Thoracic aorta (tissue), 2 donors: ENCODE measurements at regions not wholly inside any gene's neighbourhood (a gene's known extent, or its start where the extent isn't known, plus 50 kb on each side); places are given as distances from the start of the nearest gene placed in this dataset.
"Not testable (repeated sequence)": the region's sequence is repeated elsewhere in the genome, so short reads cannot be mapped to it uniquely, and the experiment has no call there.

Experiments used
- ATAC-seq: fragments of 150-250 bp; one replicate; pipeline ENCODE4 v1.8.0; 2017; ENCODE audit warnings: low read depth; ENCODE audit not compliant: insufficient number of reproducible peaks, low FRiP score
- DNase-seq: peaks from one replicate; pipeline ENCODE4 v3.0.0-alpha.2; 2020; ENCODE audit warnings: low spot score
- H3K27ac ChIP-seq, 2 donors: fragments of 200-600 bp; sonication (generic); 1 replicate in 1 of 2; 2 replicates in 1 of 2; pipeline ENCODE4 v1.5.1; 2016; ENCODE audit warnings: mild to moderate bottlenecking in 2 of 2, moderate library complexity in 2 of 2
- H3K27me3 ChIP-seq: fragments of 200-600 bp; sonication (generic); replicated peaks from 2 replicates; pipeline ENCODE4 v1.6.0; 2016; ENCODE audit warnings: mild to moderate bottlenecking; ENCODE audit not compliant: insufficient read depth
- H3K36me3 ChIP-seq: fragments of 200-600 bp; sonication (generic); one replicate; pipeline ENCODE4 v1.5.1; 2016
- H3K4me1 ChIP-seq, 2 donors: fragments of 200-600 bp; sonication (generic); 1 replicate in 1 of 2; 2 replicates in 1 of 2; pipeline versions ENCODE4 v1.5.1 to v1.6.0; 2016; ENCODE audit warnings: low read depth in 2 of 2, mild to moderate bottlenecking in 1 of 2; ENCODE audit not compliant: control insufficient read depth in 1 of 2
- H3K4me3 ChIP-seq: fragments of 200-600 bp; sonication (generic); 2 replicates; pipeline ENCODE4 v1.5.1; 2016; ENCODE audit warnings: mild to moderate bottlenecking
- H3K9me3 ChIP-seq: fragments of 200-600 bp; sonication (generic); 2 replicates; pipeline ENCODE4 v1.5.1; 2016
- TF ChIP-seq, protein P1 (sequence below): fragments of 200-600 bp; sonication (generic); IDR thresholded peaks from one replicate; pipeline ENCODE4 v1.5.1; 2019; ENCODE audit warnings: antibody characterized with exemption

DNA sequence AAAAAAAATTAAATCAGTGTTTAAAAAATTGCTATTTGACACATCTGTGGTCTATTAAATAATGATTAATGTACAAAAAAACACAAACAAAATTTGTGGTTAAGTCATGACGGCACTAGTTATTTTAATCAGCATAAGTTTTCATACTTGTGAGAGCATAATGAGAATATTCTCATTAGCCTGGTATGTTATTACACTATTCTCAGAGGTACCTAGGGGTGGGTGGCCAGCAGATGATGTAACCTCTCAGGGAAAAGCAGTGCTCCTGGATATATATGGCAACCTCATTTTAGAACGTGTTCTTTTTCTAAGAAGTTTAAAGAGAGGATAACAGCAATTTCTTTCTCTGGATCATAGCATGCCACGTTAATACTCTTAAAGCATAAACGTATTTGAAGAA is 109.2 kb downstream of the GJA1 start:
- peak overlapping the region; percentile 7 to 68 for H3K27ac ChIP-seq
- no peaks in the 10 kb centered on the region for H3K36me3 ChIP-seq
- DNase-seq (no peak), ATAC-seq (no peak)
- H3K4me3 ChIP-seq: no peak overlapping the region
- no peaks in the 10 kb centered on the region for H3K9me3 ChIP-seq
- TF ChIP-seq, protein P1, sequence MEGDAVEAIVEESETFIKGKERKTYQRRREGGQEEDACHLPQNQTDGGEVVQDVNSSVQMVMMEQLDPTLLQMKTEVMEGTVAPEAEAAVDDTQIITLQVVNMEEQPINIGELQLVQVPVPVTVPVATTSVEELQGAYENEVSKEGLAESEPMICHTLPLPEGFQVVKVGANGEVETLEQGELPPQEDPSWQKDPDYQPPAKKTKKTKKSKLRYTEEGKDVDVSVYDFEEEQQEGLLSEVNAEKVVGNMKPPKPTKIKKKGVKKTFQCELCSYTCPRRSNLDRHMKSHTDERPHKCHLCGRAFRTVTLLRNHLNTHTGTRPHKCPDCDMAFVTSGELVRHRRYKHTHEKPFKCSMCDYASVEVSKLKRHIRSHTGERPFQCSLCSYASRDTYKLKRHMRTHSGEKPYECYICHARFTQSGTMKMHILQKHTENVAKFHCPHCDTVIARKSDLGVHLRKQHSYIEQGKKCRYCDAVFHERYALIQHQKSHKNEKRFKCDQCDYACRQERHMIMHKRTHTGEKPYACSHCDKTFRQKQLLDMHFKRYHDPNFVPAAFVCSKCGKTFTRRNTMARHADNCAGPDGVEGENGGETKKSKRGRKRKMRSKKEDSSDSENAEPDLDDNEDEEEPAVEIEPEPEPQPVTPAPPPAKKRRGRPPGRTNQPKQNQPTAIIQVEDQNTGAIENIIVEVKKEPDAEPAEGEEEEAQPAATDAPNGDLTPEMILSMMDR: no peak
- H3K27me3 ChIP-seq: no peaks in the 10 kb centered on the region
- peaks cover 17 to 39% of the 10 kb centered on the region in 2 donors for H3K4me1 ChIP-seq

DNA sequence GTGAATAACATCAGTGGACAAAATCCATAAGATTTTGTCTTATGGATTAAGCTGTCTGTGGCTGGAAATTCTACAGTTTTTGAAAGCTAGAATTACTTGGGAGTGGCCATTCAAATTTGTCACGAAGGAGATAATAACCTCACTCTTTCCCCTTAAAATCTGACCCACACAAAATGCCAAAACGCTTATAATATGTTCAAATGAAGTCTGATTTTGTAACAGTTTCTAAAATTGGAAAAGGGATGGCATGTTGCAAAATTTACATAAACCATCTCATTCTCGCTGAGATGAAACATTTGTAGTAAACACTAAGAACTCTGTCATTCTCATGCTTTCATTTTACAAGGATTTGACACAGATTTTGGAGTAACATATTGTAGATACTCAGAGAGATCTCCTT is 112.7 kb downstream of the GJA1 start:
- Histone ChIP-seq H3K36me3 (no peaks in the 10 kb centered on the region), H3K4me1 (peaks cover 26 to 54% of the 10 kb centered on the region in 2 donors)

DNA sequence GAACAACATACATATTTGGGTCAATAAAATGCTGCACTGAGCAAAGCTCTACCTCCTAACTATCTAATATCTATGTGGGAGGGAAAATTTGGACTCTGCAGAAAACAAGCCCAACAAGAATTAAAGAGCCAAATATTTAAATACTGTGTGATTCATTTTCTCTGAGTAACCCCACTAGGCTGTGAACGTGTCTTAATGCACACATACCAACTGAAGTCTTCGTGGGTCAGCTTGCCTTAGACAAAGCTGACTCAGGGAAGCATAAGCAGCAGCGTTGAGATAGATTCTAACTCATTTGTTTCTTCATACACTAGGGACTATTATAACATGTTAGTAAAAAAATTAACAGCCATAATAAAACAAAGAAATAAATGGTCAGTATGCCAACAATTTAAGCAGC is 114.3 kb downstream of the GJA1 start:
- Histone ChIP-seq H3K4me3 (no peak overlapping the region), H3K27me3 (no peaks in the 10 kb centered on the region), H3K4me1 (peaks cover 26 to 44% of the 10 kb centered on the region in 2 donors), H3K36me3 (no peaks in the 10 kb centered on the region), H3K9me3 (no peaks in the 10 kb centered on the region), H3K27ac (peak overlapping the region; percentile 60 to 79)
- ATAC-seq: no peak
- TF ChIP-seq, protein P1: no peak
- no peak for DNase-seq

More for the DNA sequence above, 112.7 kb downstream of the GJA1 start:
- no peaks in the 10 kb centered on the region for H3K27me3 ChIP-seq
- TF ChIP-seq, protein P1: no peak
- ATAC-seq (no peak), DNase-seq (no peak)
- peak overlapping the region; percentile 48 for H3K4me3 ChIP-seq
- H3K27ac ChIP-seq: peak overlapping the region; percentile 60 to 79
- no peaks in the 10 kb centered on the region for H3K9me3 ChIP-seq

DNA sequence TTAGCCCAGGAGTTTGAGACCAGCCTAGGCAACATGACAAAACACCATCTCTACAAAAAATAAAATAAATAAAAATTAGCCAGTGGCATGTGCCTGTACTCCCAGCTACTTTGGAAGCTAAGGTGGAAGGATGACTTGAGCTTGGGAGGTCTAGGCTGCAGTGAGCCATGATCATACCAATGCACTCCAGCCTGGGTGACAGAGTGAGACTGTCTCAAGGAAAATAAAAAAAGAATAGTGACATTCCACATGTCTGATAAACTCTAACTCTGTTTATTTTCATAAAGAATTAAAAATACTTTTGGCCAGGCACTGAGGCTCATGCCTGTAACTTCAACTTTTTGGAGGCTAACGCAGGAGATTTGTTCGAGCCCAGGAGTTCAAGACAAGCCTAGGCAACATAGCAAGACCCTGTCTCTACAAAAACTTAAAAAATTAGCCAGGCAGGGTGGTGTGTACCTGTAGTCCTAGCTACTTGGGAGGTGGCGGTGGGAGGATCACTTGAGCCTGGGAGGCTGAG is 115.1 kb downstream of the GJA1 start:
- Histone ChIP-seq H3K36me3 (no peaks in the 10 kb centered on the region), H3K27ac (peak overlapping the region; percentile 60 to 79), H3K4me1 (peaks cover 21 to 36% of the 10 kb centered on the region in 2 donors), H3K27me3 (no peaks in the 10 kb centered on the region), H3K4me3 (no peak overlapping the region), H3K9me3 (no peaks in the 10 kb centered on the region)
- TF ChIP-seq, protein P1: no peak
- DNase-seq (no peak), ATAC-seq (peak; percentile 38)

DNA sequence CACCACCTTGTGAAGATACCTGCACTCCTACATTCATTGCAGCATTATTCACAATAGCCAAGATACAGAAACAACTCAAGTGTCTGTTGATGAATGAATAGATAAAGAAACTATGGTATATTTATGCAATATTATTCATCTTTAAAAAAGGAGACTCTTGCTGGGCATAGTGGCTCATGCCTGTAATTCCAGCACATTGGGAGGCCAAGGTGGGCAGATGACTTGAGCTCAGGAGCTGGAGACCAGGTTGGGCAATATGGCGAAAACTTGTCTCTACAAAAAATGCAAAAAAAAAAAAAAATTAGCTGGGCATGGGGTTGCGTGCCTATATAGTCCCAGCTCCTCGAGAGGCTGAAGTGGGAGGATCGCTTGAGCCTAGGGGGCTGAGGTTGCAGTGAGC is 119.8 kb downstream of the GJA1 start:
- no peaks in the 10 kb centered on the region for H3K36me3 ChIP-seq
- ATAC-seq (no peak), DNase-seq (no peak)
- no peaks in the 10 kb centered on the region for H3K9me3 ChIP-seq
- H3K4me1 ChIP-seq: peaks cover 9 to 10% of the 10 kb centered on the region in 2 donors
- TF ChIP-seq, protein P1: no peak
- H3K4me3 ChIP-seq: no peak overlapping the region
- H3K27me3 ChIP-seq: no peaks in the 10 kb centered on the region
- H3K27ac ChIP-seq: no peak overlapping the region

DNA sequence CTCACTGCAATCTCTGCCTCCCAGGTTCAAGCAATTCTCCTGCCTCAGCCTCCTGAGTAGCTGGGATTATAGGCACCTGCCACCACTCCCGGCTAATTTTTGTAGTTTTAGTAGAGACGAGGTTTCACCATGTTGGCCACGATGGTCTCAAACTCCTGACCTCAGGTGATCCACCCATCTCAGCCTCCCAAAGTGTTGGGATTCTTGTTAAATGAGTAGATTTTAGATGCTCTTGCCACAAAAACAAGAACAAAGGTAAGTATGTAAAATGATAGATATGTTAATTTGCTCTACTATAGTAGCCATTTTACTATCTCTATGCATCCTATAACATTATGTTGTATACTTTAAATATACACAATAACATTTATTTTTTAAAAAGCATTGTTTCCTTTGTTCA is 120.7 kb downstream of the GJA1 start:
- not testable (repeated sequence) for H3K9me3 ChIP-seq, H3K36me3 ChIP-seq, H3K27me3 ChIP-seq, H3K4me1 ChIP-seq, H3K27ac ChIP-seq, ATAC-seq, DNase-seq, H3K4me3 ChIP-seq
